Osteoblast (primary cell): ENCODE measurements at regions not wholly inside any gene's neighbourhood (a gene's known extent, or its start where the extent isn't known, plus 50 kb on each side); places are given as distances from the start of the nearest gene placed in this dataset.

ENCODE experiments used
- DNase-seq: peaks from one replicate; pipeline ENCODE4 v3.0.0; 2011; ENCODE audit warnings: low spot score, mixed read lengths; ENCODE audit not compliant: insufficient read length; ENCODE audit errors: missing footprints
- H2AFZ ChIP-seq: 2 replicates; pipeline ENCODE4 v1.6.0; 2011; ENCODE audit warnings: mild to moderate bottlenecking, low read length
- H3K27ac ChIP-seq: 2 replicates; pipeline ENCODE4 v1.5.1; 2011; ENCODE audit warnings: mild to moderate bottlenecking, low read depth, low read length, moderate library complexity
- H3K27me3 ChIP-seq: 2 replicates; pipeline ENCODE4 v1.6.0; 2012; ENCODE audit warnings: mild to moderate bottlenecking, control low read depth, inconsistent platforms, low read length, moderate library complexity; ENCODE audit not compliant: insufficient read depth
- H3K36me3 ChIP-seq: 2 replicates; pipeline ENCODE4 v1.5.1; 2011; ENCODE audit warnings: mild to moderate bottlenecking, low read length, control low read depth, moderate library complexity; ENCODE audit not compliant: insufficient read depth
- H3K4me1 ChIP-seq: 2 replicates; pipeline ENCODE4 v1.5.1; 2011; ENCODE audit warnings: mild to moderate bottlenecking, low read length, control low read depth, moderate library complexity; ENCODE audit not compliant: insufficient read depth
- H3K4me2 ChIP-seq: 2 replicates; pipeline ENCODE4 v1.6.0; 2011; ENCODE audit warnings: mild to moderate bottlenecking, low read length; ENCODE audit not compliant: insufficient read depth
- H3K4me3 ChIP-seq: fragments of 200-600 bp; sonication (generic); 3 replicates; pipeline ENCODE4 v1.5.1; 2012; ENCODE audit warnings: mild to moderate bottlenecking, low read length, inconsistent platforms; ENCODE audit not compliant: insufficient read depth
- H3K79me2 ChIP-seq: 2 replicates; pipeline ENCODE4 v1.6.0; 2012; ENCODE audit warnings: mild to moderate bottlenecking, low read length, control low read depth, inconsistent platforms; ENCODE audit not compliant: insufficient read depth
- H3K9me3 ChIP-seq: 2 replicates; pipeline ENCODE4 v1.5.1; 2011; ENCODE audit warnings: low read depth, low read length, control low read depth
- H4K20me1 ChIP-seq: 2 replicates; pipeline ENCODE4 v1.6.0; 2012; ENCODE audit warnings: mild to moderate bottlenecking, low read length, control low read depth; ENCODE audit not compliant: insufficient read depth
- CTCF ChIP-seq: IDR thresholded peaks from 2 replicates; pipeline ENCODE4 v1.5.1; 2011; ENCODE audit warnings: mild to moderate bottlenecking, low read depth, low read length, moderate library complexity; ENCODE audit errors: extremely low read depth

GRCh38 chr16:85235991-85236817 is 123.9 kb upstream of the CIBAR2 start:
- TF ChIP-seq CTCF = no peak
- Histone ChIP-seq H3K4me2 (peak overlapping the region; percentile 78), H4K20me1 (peaks cover 39% of the 10 kb centered on the region), H3K27ac (peak overlapping the region; percentile 54), H3K4me1 (peaks cover 43% of the 10 kb centered on the region), H3K27me3 (no peaks in the 10 kb centered on the region), H3K4me3 (peak overlapping the region; percentile 70), H3K9me3 (no peaks in the 10 kb centered on the region), H2AFZ (no peak overlapping the region), H3K36me3 (no peaks in the 10 kb centered on the region), H3K79me2 (peaks cover 3% of the 10 kb centered on the region)
- peak; percentile 96 for DNase-seq

GRCh38 chr16:85236818-85237150 is 124.5 kb upstream of the CIBAR2 start:
- H3K27ac ChIP-seq = peak overlapping the region; percentile 54
- no peaks in the 10 kb centered on the region for H3K36me3 ChIP-seq
- no peaks in the 10 kb centered on the region for H3K27me3 ChIP-seq
- peaks cover 3% of the 10 kb centered on the region for H3K79me2 ChIP-seq
- DNase-seq = peak; percentile 95
- TF ChIP-seq CTCF = no peak
- H2AFZ ChIP-seq = no peak overlapping the region
- H4K20me1 ChIP-seq = peaks cover 41% of the 10 kb centered on the region
- no peaks in the 10 kb centered on the region for H3K9me3 ChIP-seq
- H3K4me1 ChIP-seq = peaks cover 38% of the 10 kb centered on the region
- H3K4me3 ChIP-seq = no peak overlapping the region
- H3K4me2 ChIP-seq = no peak overlapping the region

- Histone ChIP-seq H3K9me3 (no peaks in the 10 kb centered on the region), H3K4me1 (peaks cover 27% of the 10 kb centered on the region), H3K27me3 (no peaks in the 10 kb centered on the region), H3K79me2 (peaks cover 3% of the 10 kb centered on the region), H3K27ac (no peak overlapping the region), H2AFZ (no peak overlapping the region), H3K4me3 (no peak overlapping the region), H3K4me2 (peak overlapping the region; percentile 40), H3K36me3 (no peaks in the 10 kb centered on the region), H4K20me1 (peaks cover 32% of the 10 kb centered on the region)
- no peak for DNase-seq
- TF ChIP-seq CTCF = no peak
Measured at GRCh38 chr16:85237817-85238216, 125.5 kb upstream of the CIBAR2 start.

- Histone ChIP-seq H3K79me2 (peaks cover 3% of the 10 kb centered on the region), H3K4me1 (peaks cover 27% of the 10 kb centered on the region), H2AFZ (no peak overlapping the region), H4K20me1 (peaks cover 31% of the 10 kb centered on the region), H3K4me2 (peak overlapping the region; percentile 40), H3K27ac (no peak overlapping the region), H3K4me3 (no peak overlapping the region), H3K36me3 (no peaks in the 10 kb centered on the region), H3K9me3 (no peaks in the 10 kb centered on the region), H3K27me3 (no peaks in the 10 kb centered on the region)
- peak; percentile 30 for TF ChIP-seq CTCF
- DNase-seq = peak; percentile 98
Measured at GRCh38 chr16:85238233-85238647, 126.0 kb upstream of the CIBAR2 start.
